HG03378 (cell line): ENCODE measurements at regions not wholly inside any gene's neighbourhood (a gene's known extent, or its start where the extent isn't known, plus 50 kb on each side); places are given as distances from the start of the nearest gene placed in this dataset.
A peak's percentile ranks its signal among the peaks of the same experiment; 100 is the strongest.
"Not testable (repeated sequence)": the region's sequence is repeated elsewhere in the genome, so short reads cannot be mapped to it uniquely, and the experiment has no call there.

ENCODE experiments used
- ATAC-seq: cut with Tn5 transposase; IDR thresholded peaks from one replicate; pipeline ENCODE4 v1.9.1; 2021; ENCODE audit warnings: mild to moderate bottlenecking, moderate library complexity; ENCODE audit not compliant: unreplicated experiment

DNA sequence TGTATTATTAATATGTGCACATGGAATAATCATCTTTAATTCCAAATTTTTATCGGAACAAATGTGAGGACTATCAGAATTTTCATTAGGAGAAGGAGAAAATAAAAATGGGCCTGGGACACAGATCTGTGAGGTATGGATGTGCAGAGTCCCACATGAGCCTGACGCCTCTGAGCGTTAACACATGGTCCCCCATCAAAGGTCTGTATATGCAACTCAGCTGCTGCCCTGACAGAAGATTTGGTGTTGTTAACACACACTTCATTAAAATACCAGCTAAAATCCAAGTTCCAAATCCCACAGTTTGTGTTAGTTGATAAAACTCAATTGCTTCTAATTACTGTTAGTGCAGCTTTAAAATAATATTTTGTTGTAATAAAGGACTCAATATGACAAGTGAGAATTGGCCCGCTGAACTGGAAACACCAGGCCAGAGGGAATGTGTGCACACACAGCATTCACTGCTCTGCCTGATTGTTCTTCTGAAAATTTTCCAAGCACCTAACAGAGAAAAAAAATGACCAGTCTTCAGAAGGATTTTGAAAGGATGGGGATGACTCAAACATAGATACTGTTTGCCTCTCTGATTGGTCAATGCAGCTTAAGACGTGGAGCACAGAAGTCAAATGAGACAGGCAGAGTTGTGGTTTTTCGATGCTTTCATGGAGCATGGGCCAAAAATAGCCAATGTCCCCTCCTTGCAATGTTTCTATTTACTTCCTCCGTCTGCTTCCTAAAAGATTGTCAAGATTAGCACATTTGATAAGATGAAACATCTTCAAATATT, 266.6 kb downstream of the NKX6-1 start:
- no peak for ATAC-seq

DNA sequence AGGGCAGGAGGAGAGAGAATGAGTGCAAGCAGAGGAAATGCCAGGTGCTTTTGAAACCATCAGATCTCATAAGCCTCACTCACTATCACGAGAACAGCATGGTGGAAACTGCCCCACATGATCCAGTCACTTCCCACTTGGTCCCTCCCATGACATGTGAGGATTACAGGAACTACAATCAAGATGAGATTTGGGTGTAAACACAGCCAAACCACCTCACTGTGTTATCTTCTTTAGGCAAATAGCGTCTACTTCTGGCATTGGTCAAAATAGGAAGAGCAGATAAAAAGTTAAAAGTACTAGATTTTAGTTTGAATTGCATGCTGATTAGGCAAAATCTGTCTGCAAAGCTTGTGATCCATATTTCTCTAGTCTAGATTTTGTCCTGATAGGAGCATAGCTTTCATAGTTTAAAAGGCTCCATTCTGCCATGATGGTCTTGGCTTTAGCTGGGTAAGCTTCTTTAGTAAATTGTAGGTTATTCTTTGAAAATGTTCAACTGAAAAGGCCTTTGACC, 267.5 kb downstream of the NKX6-1 start:
- no peak for ATAC-seq

DNA sequence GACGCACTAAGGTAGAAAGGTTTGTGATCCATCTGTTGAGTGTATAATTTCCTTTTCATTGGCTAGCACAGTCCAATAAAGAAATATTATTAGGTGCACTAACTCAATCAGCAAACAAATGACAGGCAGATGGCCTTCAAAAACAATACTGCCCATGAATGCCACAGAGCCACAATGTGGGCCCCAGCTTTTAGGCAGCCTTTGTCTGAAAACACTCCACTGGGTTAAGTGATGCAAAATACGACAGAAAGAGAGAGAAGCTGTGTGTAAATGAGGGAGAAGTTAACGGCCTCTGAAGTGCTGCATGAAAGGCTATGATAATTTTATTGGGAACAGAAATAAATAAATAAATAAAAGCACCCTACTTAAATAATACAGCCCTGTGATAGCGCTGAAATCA, 274.6 kb downstream of the NKX6-1 start:
- no peak for ATAC-seq

DNA sequence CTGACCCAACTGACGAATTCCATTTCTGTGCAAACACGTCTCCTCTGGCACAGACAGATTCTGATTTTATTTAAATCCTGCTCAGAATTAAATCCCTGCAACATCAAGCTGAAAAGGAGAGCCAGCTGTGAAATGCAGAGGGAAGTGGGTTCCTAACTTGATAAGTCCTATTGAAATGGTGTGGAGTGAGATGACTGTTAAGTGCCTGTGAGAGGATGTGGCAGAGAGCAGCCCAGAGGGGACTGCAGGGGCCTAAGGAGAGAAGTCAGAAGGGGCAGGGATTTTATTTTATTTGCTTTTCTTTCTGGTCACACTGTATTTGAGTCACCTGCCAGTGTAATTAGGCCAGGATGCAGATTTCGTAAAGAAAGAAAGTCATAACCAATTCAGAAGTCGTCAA, 277.4 kb downstream of the NKX6-1 start:
- ATAC-seq, result no peak

DNA sequence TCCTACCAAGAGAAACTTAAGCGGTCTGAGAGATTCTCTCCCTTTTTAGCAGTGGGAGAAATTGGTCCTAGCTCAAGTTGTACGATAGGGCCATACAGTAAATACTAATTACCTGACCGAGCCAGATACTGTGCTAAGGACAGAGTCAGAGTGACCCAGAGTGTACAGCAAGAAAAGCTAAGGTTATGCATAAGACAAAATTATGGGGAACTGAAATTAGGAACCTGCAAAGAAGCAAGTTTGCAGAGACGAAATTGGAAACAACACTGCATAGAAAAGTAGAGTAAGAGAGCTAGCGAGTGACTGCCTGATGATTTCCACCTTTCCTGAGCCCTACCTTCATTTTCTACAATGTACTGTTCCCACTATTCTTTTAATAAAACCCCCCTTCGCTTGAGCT, 278.1 kb downstream of the NKX6-1 start:
- ATAC-seq, result peak; percentile 89

DNA sequence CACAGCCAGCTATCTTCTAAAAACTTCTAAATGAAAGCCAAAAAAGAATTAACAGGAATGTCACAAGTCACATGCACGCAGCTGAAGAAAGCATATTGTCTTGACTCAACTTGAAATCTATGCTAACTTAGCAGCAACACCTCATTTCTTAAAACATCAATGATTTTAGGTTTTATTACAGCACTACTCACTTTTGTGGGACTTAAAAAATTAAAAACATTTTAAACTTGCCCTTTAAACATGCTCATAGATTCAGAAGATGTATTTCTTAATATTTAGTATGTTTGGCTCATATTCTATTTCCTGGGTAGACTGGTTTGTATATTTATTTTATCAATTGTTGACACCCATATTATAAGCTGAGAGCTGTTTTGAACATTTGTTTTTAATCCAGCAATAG, 279.4 kb downstream of the NKX6-1 start:
- ATAC-seq, result no peak

DNA sequence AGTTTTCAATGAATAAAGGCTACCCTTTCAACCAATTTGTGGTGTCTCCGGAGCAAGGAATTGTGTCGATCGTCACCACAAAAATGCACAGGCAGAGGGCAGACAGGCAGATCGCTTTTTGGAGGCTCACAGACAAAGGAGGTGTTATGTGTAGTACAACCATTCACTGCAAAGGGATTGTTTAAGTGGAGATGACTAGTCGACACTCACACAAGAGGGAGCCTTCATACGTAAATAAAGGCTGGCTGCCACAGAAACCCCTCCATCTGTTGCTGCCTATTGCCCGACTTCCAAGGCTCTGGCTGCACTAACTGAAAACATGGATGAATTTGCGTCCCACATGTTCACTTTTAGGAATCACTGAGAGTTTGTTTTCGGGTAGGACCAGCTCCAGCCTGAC, 281.1 kb downstream of the NKX6-1 start:
- no peak for ATAC-seq

DNA sequence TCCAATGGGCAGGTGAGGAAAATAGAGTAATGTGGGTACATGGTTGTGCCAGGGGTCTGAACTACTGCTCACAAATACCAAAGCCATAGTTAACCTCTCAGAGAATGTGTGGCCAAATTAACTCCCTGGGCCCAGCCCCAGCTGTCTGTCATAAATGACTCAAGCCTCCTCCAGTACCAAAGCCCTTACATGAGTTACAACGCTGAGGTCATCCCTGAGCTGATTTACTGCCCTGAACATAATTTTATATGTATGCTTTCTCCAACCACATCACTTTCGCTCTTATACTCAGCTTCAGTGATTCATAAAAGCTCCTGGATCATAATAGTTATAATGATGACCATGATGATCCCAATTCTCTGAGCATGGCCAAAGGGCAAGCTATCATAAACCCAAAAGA, 283.9 kb downstream of the NKX6-1 start:
- ATAC-seq, result no peak

DNA sequence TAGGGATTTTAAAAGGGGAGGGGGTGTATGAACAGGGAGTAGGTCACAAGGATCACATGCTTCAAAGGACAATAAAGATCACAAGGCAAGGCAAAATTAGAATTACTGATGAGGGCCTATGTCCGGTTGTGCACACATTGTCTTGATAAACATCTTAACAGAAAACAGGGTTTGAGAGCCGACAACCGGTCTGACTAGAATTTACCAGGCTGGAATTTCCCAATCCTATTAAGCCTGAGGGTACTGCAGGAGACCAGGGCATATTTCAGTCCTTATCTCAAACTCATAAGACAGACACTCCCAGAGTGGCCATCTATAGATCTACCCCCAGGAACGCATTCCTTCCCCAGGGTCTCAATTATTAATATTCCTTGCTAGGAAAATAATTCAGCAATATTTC, 292.9 kb downstream of the NKX6-1 start:
- ATAC-seq, result not testable (repeated sequence)

DNA sequence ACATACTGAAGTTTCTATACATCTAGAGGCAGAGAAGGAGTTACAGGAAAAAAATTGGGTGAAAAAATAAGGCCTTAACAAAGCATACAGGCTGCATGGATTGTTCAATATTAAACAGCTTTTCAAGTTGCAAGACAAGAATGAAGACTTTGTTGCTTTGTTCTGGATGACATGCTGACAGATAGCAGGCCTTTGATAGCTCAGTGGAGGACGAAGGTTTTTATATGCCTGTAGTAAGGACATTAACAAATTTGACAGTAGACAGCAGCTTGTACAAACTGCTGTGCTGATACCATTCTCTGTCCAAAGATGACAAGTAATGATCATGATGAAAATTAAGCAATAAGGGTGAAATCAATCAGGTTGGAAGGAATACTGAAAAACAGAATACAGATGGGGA, 309.9 kb downstream of the NKX6-1 start:
- ATAC-seq, result no peak

DNA sequence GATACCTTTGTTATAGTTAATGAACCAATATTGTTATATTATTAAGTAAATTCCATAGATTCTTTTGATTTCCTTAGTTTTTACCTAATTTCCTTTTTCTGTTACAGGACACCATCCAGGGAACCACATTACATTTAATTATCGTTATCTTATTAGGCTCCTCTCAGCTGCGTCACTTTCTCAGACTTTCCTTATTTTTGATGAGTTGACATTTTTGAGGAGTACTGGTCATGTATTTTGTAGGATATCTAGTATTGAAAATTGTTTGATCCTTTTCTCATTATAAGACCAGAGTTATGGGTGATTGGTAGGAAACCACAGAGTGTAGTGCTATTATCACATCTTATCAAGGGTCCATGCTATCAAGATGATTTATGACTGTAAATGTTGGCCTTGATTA, 319.7 kb downstream of the NKX6-1 start:
- ATAC-seq, result no peak

DNA sequence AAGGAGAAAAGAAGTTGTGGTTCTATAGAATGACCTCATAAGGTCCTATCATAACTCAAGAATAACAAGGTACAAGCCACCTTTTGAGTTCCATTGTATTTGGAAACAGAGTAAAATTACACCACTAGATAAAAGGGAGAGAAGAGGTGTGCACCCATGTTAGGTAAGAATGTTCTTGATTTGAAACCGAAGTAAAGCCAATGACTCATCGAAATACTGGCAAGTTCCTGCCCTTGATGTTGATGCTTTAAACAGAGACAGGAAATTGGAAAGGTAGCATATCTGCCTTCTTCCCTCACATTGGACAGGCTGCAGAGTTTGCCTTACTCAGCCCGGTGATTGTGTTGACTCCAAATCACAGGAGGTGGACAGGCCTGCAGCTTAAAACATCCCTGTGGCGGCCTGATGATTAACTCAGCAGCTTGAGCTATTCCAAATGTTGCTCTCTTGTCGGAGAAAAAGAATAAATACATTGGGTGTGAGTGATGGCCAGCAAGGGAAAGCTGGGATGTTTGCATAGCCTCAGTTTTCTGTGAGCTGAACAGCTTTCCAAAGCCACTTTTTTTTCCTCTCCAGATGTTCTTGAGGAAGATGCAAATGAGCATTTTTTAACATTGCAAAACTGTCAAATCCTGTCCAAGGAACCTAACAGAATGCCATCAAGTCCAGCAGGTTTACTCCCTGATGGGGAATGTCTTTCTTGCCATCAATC, 321.1 kb downstream of the NKX6-1 start:
- ATAC-seq, result no peak

DNA sequence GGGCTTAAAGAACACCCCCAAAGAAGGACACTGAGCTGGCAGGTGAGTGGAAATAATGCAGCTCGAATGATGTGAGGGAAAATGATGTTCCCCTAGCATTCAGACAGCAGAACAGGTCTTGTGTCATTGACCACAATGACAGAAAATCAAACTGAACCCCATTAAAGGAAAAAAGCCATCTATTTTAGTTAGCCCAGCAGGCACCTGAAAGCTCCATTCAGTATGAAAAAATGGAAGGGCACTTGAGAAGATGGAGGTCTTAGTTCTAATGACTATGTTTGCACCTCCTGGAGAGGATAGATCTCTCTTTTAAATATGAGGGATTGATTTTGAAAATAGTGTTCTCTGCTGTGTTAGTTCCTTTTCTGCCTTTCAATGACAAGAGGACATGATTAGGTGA, 323.1 kb downstream of the NKX6-1 start:
- ATAC-seq, result no peak

DNA sequence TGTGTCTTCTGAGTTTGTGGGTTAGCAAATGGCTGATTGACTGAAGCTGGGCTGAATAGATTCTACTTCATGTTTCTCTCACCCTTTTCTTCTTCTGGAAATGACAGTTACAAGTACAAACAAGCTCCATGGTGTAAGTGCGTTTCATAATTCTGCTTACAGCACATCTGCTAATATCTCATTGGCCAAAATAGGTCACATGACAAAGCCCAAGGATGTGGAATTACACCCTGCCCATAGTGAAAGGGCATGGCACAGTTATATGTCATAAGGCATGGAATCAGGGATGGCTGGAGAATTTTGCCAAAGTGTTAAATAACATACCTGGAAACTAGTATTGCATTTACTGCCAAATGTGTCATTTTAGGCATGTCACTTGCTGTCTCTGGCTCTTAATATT, 327.2 kb downstream of the NKX6-1 start:
- no peak for ATAC-seq

DNA sequence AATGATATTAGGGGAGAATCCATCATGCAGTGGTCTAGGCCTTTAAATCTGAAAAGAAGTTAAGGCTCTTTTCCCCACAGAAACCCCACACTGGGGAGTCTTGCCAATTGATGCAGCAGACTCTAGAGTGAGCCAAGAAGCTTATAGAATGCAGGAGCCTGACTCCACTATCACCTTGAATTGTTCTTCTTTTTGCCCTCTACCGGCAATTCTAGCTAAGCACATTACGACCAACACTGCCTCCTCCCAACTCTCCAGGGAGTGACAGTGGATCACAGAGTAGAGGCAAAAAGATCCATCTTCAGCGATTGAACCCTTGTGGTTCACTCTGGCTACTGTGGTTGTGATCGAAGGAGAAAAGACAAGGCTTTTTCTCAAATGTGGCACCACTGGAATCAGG, 331.5 kb downstream of the NKX6-1 start:
- no peak for ATAC-seq

DNA sequence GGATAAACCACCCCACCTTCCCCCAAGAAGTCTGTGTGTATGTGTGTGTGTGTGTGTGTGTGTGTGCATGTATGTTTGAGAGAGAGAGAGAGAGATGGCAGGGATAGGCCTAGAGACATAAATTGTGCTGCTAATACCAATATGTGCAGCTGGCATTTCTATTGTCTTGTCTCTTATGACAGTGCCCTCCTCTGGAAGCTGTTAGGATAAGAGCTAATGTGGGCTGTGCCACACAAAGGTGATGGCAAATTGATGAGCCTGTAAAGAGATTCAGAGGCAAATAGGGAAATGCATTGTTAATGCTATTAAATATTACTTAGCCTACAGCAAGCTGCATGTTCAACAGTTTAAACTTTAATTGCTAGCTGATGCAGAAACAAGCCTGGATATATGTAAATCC, 332.0 kb downstream of the NKX6-1 start:
- no peak for ATAC-seq

DNA sequence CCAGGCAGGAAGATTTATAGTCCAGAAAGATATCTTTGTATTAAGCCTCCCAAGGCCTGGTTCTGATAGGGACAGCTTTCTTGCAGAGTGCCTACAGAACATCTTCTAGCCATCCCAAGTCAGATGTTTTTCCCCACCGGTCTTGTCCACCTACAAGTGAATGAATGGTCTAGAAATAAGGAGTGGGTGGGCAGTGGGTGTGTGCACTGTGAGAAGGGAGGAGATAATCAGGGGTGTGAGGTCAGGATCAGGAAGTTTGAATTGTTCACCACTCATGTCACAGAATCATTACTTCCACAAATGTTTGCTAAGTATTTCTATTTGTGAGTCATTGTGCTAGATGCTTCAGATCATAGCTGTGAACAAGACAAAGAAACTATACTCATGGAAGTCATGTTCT, 332.6 kb downstream of the NKX6-1 start:
- ATAC-seq, result no peak

DNA sequence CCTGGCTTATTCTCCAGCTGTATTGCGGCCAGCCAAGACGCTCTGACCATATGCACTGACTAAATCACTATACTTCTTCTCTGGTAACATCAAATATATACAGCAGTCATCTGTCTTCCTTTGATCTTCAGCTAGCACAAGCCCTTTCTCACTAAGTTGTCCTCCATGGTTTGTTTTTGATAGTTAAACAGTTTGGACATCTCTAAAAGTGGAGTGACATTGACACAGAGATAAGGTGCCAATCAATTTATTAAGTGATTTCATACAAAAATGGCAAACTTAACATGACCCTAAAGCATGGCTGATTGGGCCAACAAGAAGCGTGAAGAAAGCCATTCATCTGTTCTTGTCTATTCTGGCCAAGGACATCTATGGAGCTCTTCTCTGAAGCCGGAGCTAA, 334.9 kb downstream of the NKX6-1 start:
- no peak for ATAC-seq

DNA sequence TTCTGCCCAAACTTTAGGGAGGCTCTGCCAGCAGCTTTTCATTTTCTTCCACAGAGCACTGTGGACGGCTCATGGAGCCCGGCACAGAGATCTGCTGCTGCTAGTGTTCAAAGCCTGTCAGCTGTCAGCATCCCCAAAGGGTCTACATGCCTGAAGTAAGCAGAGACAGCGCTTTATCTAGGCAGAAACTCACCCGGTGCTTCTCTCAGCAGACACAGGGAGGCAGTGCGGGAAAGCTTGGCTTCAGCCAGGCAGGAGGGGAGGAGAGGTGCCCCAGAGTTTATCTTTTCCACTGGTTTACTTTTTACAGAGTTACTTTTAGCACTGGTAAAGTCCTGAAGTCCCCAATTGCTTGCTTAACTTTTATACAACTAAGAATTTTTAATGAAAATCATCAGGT, 339.3 kb downstream of the NKX6-1 start:
- ATAC-seq, result no peak

DNA sequence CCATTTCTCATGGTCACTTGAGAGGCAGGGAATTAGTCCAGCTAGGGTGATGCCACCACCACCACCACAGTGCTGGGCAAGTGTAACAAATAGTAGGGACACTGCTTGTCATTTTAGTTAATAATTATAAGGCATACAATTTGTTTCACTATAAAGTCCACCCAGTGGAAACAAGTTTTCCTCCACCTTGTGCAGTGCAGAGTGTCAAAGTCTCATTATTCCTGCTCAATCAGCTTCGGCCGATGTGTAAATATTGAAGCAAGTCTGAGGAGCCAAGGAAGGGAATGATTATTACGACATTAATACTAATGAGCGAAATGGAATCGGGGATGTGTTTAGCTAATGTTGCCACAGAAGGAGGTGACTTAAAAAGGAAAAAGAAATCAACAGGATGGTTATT, 340.4 kb downstream of the NKX6-1 start:
- no peak for ATAC-seq

DNA sequence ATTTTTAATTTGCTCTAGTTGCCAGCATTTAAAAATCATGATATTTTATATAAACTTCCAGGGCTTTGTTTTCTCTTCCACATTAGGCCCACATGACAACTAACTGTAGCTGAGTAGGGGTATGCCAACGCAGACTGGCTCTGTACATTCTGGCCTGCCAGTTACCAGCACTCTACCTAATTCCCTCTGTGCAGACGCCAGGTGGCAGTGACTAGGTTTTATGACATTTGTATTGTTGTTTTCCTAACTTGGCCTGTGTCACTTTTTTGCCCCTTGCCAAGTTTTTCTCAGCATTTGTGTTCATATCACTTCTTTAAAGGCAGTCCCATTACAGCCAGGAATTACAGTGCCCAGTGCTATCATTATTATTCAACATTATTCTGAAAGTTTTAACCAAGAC, 347.5 kb downstream of the NKX6-1 start:
- ATAC-seq, result no peak

DNA sequence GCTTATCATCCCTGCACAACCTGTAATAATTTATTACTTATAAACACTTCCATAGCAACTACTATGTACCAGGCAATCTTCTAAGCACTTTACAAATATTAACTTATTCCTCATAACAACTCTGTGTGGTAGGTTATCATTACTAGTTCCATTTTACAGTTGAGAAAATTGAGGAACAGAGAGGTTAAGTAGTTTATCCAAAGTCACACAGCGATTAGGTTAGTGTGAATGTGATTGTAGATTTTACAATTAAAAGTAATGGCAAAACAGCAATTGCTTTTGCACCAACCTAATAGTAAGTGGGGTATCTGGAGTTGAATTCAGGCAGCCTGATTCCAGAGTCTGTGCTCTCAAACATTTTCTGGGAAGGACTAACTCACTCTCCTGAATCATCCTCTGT, 348.9 kb downstream of the NKX6-1 start:
- no peak for ATAC-seq
